Smooth muscle cell (in vitro differentiated cells): ENCODE measurements at regions not wholly inside any gene's neighbourhood (a gene's known extent, or its start where the extent isn't known, plus 50 kb on each side); places are given as distances from the start of the nearest gene placed in this dataset.

ENCODE experiments used
- DNase-seq: peaks from one replicate; lab custom pipeline; 2025; ENCODE audit not compliant: unreplicated experiment; lab: John Stamatoyannopoulos, UW
- H2AFZ ChIP-seq: fragments of 200-600 bp; sonication (generic); 2 replicates; pipeline ENCODE4 v1.6.0; 2016; ENCODE audit warnings: antibody characterized with exemption, low read depth, mild to moderate bottlenecking
- H3F3A ChIP-seq: fragments of 200-600 bp; sonication (generic); 2 replicates; pipeline ENCODE4 v1.6.0; 2017; ENCODE audit warnings: antibody characterized with exemption, low read depth
- H3K27ac ChIP-seq: fragments of 200-600 bp; sonication (generic); 2 replicates; pipeline ENCODE4 v1.5.1; 2016; ENCODE audit warnings: low read depth, mild to moderate bottlenecking
- H3K27me3 ChIP-seq: fragments of 200-600 bp; sonication (generic); 2 replicates; pipeline ENCODE4 v1.6.1; 2016; ENCODE audit warnings: low read depth, mild to moderate bottlenecking
- H3K36me3 ChIP-seq: fragments of 200-600 bp; sonication (generic); 2 replicates; pipeline ENCODE4 v1.5.1; 2016; ENCODE audit warnings: low read depth
- H3K4me1 ChIP-seq: fragments of 200-600 bp; sonication (generic); 2 replicates; pipeline ENCODE4 v1.5.1; 2016; ENCODE audit warnings: low read depth
- H3K4me2 ChIP-seq: fragments of 200-600 bp; sonication (generic); 2 replicates; pipeline ENCODE4 v1.6.0; 2016; ENCODE audit warnings: mild to moderate bottlenecking
- H3K4me3 ChIP-seq: fragments of 200-600 bp; sonication (generic); 2 replicates; pipeline ENCODE4 v1.5.1; 2016; ENCODE audit warnings: mild to moderate bottlenecking
- H3K79me2 ChIP-seq: fragments of 200-600 bp; sonication (generic); 2 replicates; pipeline ENCODE4 v1.6.0; 2016; ENCODE audit warnings: low read depth, mild to moderate bottlenecking
- H3K9ac ChIP-seq: fragments of 200-600 bp; sonication (generic); 2 replicates; pipeline ENCODE4 v1.6.0; 2016; ENCODE audit warnings: low read depth
- H3K9me3 ChIP-seq: fragments of 200-600 bp; sonication (generic); replicated peaks from 2 replicates; pipeline ENCODE4 v1.5.1; 2016; ENCODE audit warnings: low read depth
- H4K20me1 ChIP-seq: fragments of 200-600 bp; sonication (generic); 2 replicates; pipeline ENCODE4 v1.6.0; 2016; ENCODE audit warnings: low read depth
- WGBS: methylation state at CpG from one replicate; pipeline ENCODE4 v1.1.7; 2016; ENCODE audit warnings: low lambda C conversion rate; 5-methylcytosine and 5-hydroxymethylcytosine counted together
- TF ChIP-seq, protein P1 (sequence below): fragments of 200-600 bp; sonication (generic); IDR thresholded peaks from 2 replicates; pipeline ENCODE4 v1.5.1; 2017; ENCODE audit warnings: borderline replicate concordance, mild to moderate bottlenecking, antibody characterized with exemption; ENCODE audit not compliant: insufficient read depth, poor library complexity, severe bottlenecking

DNA sequence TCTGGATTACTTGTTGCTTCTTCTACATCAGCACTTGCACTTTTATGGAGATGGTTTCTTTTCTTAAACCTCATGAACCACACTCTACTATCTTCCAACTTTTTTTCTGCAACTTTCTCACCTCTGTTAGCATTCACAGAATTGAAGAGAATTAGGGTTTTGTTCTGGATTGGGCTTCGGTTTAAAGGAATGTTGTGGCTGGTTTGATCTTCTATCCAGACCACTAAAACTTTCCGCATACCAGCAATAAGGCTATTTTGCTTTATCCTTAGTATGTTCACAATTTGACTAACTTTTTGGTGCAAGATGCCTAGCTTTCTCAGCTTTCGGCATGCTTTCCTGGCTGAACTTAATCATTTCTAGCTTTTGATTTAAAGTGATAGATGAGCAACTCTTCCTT lies 666.7 kb upstream of the MIR17HG start:
- no peaks in the 10 kb centered on the region for H3K27me3 ChIP-seq
- H3K27ac ChIP-seq: no peak overlapping the region
- no peaks in the 10 kb centered on the region for H3K4me1 ChIP-seq
- no peaks in the 10 kb centered on the region for H3K79me2 ChIP-seq
- H3K4me2 ChIP-seq: peak overlapping the region; percentile 18
- TF ChIP-seq, protein P1, sequence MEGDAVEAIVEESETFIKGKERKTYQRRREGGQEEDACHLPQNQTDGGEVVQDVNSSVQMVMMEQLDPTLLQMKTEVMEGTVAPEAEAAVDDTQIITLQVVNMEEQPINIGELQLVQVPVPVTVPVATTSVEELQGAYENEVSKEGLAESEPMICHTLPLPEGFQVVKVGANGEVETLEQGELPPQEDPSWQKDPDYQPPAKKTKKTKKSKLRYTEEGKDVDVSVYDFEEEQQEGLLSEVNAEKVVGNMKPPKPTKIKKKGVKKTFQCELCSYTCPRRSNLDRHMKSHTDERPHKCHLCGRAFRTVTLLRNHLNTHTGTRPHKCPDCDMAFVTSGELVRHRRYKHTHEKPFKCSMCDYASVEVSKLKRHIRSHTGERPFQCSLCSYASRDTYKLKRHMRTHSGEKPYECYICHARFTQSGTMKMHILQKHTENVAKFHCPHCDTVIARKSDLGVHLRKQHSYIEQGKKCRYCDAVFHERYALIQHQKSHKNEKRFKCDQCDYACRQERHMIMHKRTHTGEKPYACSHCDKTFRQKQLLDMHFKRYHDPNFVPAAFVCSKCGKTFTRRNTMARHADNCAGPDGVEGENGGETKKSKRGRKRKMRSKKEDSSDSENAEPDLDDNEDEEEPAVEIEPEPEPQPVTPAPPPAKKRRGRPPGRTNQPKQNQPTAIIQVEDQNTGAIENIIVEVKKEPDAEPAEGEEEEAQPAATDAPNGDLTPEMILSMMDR: no peak
- no peaks in the 10 kb centered on the region for H3F3A ChIP-seq
- H3K9me3 ChIP-seq: no peaks in the 10 kb centered on the region
- no peak overlapping the region for H3K4me3 ChIP-seq
- no peaks in the 10 kb centered on the region for H4K20me1 ChIP-seq
- no peak for DNase-seq
- no peaks in the 10 kb centered on the region for H3K36me3 ChIP-seq
- H2AFZ ChIP-seq: peak overlapping the region; percentile 21
- no peak overlapping the region for H3K9ac ChIP-seq
- 37% methylated on average over 3 of the region's 3 CpGs for WGBS

DNA sequence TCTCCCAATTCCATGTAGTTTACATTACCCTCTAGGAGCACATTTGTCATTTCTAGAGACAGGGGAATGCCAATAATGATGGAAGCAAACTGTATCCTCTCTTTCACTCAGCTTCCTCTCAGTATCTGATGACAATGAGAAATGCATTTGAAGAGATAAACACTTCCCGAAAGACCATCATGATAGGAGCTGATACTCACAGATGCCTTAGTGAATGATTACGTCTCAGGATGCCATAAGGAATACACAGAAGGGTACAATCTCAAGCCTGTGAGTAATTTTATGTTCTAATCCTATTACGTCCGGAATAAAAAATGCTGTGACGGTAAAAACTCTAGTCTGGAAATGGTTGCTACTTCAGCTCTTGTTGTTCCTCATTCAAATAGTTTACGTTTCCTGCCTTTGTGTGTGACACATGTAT lies 663.8 kb upstream of the MIR17HG start:
- 80% methylated on average over 6 of the region's 6 CpGs for WGBS
- no peak overlapping the region for H2AFZ ChIP-seq
- no peaks in the 10 kb centered on the region for H3K9me3 ChIP-seq
- no peaks in the 10 kb centered on the region for H3K36me3 ChIP-seq
- no peaks in the 10 kb centered on the region for H3K79me2 ChIP-seq
- H4K20me1 ChIP-seq: no peaks in the 10 kb centered on the region
- no peak overlapping the region for H3K27ac ChIP-seq
- H3K4me1 ChIP-seq: peaks cover 4% of the 10 kb centered on the region
- H3K9ac ChIP-seq: no peak overlapping the region
- H3K4me3 ChIP-seq: no peak overlapping the region
- no peak overlapping the region for H3K4me2 ChIP-seq
- DNase-seq: no peak
- no peaks in the 10 kb centered on the region for H3K27me3 ChIP-seq
- TF ChIP-seq, protein P1: no peak
- no peaks in the 10 kb centered on the region for H3F3A ChIP-seq

DNA sequence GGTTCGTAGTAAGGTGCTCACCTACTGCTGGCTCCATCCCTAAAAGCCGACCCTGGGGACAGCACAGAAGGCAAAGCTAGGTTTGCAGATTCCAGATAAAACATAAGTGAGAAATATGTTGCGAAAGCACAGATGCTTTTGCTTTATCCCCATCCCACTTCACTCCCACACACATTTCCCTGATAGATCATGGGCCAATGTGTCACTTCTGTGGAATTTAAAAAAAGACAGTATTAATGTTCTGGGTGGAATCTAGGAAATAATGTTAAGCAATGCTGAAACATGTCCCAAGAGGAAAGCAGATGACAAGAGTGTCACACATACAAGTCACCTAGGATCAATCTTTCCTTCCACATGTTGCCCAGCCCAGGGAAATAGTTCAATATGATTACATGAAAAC lies 661.0 kb upstream of the MIR17HG start:
- 37% methylated on average over 3 of the region's 3 CpGs for WGBS
- H4K20me1 ChIP-seq: no peaks in the 10 kb centered on the region
- H3K27me3 ChIP-seq: no peaks in the 10 kb centered on the region
- H3K27ac ChIP-seq: peak overlapping the region; percentile 51
- no peaks in the 10 kb centered on the region for H3F3A ChIP-seq
- DNase-seq: no peak
- no peak overlapping the region for H2AFZ ChIP-seq
- H3K79me2 ChIP-seq: no peaks in the 10 kb centered on the region
- TF ChIP-seq, protein P1: no peak
- no peak overlapping the region for H3K4me3 ChIP-seq
- no peaks in the 10 kb centered on the region for H3K9me3 ChIP-seq
- H3K4me2 ChIP-seq: peak overlapping the region; percentile 55
- H3K9ac ChIP-seq: no peak overlapping the region
- H3K36me3 ChIP-seq: no peaks in the 10 kb centered on the region
- peaks cover 4% of the 10 kb centered on the region for H3K4me1 ChIP-seq

DNA sequence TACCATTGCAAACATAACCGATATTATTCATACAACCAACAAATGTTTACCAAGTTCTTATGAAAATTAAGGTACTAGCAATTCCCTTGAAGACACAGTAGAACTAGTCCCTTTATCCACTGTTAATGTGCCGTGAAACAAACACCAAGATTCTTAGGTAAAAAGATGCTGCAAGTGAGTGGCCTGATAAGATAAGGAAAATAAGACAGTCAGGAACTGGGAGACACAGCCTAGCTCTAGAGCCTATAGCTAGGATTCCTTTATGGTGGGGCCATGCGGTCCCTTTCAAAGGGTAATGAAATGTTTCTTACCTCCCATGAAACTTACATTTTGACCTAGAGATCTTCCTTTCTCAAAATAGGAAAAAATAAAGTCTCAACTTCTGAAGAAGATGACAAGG lies 658.4 kb upstream of the MIR17HG start:
- Histone ChIP-seq H3F3A (no peaks in the 10 kb centered on the region), H3K4me2 (no peak overlapping the region), H3K79me2 (no peaks in the 10 kb centered on the region), H3K36me3 (no peaks in the 10 kb centered on the region), H3K4me3 (no peak overlapping the region), H3K27me3 (no peaks in the 10 kb centered on the region), H3K9me3 (no peaks in the 10 kb centered on the region), H3K27ac (no peak overlapping the region), H3K9ac (no peak overlapping the region), H3K4me1 (peaks cover 4% of the 10 kb centered on the region), H4K20me1 (no peaks in the 10 kb centered on the region), H2AFZ (no peak overlapping the region)
- DNase-seq: no peak
- TF ChIP-seq, protein P1: no peak
- 95% methylated on average over 3 of the region's 3 CpGs for WGBS
